ENCODE measurements at regions not wholly inside any gene's neighbourhood (a gene's known extent, or its start where the extent isn't known, plus 50 kb on each side); places are given as distances from the start of the nearest gene placed in this dataset.

GRCh38 chr22:49642741-49643140 is 184.9 kb downstream of the BRD1 start:
- Histone ChIP-seq H3K4me1 (ENCODE audit: insufficient read depth, low read length) (no peaks in the 10 kb centered on the region), H3K9ac (ENCODE audit: insufficient read depth, low read depth, low read length) (no peak overlapping the region), H3K9me3 (ENCODE audit: low read length) (no peaks in the 10 kb centered on the region), H3K36me3 (replicated peaks in 1 of 2; ENCODE audit: control insufficient read depth in 1 of 2, insufficient read depth in 2 of 2, low read length in 2 of 2) (no peaks in the 10 kb centered on the region), H3K4me2 (ENCODE audit: low read depth, low read length) (no peak overlapping the region), H3K79me2 (ENCODE audit: insufficient read depth, low read length) (no peaks in the 10 kb centered on the region), H4K20me1 (ENCODE audit: insufficient read depth, low read length) (peaks cover 7% of the 10 kb centered on the region; the same call in 1 of the 2 replicates), H3K27ac (ENCODE audit: extremely low read length, insufficient read depth, low read length) (no peak overlapping the region), H3K27me3 (ENCODE audit: control insufficient read depth in 1 of 2, insufficient read depth in 2 of 2, low read length in 2 of 2) (peaks cover 7 to 39% of the 10 kb centered on the region in 2 experiments; a peak in 4 of 5 replicates), H2AFZ (ENCODE audit: low read length) (no peak overlapping the region), H3K4me3 (replicated peaks in 1 of 3; ENCODE audit: insufficient read depth in 1 of 3, low read depth in 2 of 3, low read length in 3 of 3) (no peak overlapping the region)
- no CpG with 5 or more reads among the region's 8 CpGs for WGBS (ENCODE audit: low lambda C conversion rate)
- no peak for TF ChIP-seq PRDM4 (CRISPR knock-in tag; IDR thresholded peaks at IDR 0.05; ENCODE audit: borderline replicate concordance)
- no peak for TF ChIP-seq FOXP4 (CRISPR knock-in tag; IDR thresholded peaks at IDR 0.05)
- TF ChIP-seq ZNF883 (CRISPR knock-in tag; IDR thresholded peaks at IDR 0.05; ENCODE audit: not compliant biosample characterization): no peak
- TF ChIP-seq DMAP1 (CRISPR knock-in tag; IDR thresholded peaks at IDR 0.05): no peak
- no peak for TF ChIP-seq RXRA (CRISPR knock-in tag; IDR thresholded peaks at IDR 0.05)
- no peak for TF ChIP-seq JUND (CRISPR knock-in tag; IDR thresholded peaks at IDR 0.05)
- TF ChIP-seq ZEB1 (IDR thresholded peaks at IDR 0.05; ENCODE audit: insufficient replicate concordance, low read depth): no peak
- TF ChIP-seq MXD1 (CRISPR knock-in tag; IDR thresholded peaks at IDR 0.05): no peak
- TF ChIP-seq CBFB (CRISPR knock-in tag; IDR thresholded peaks at IDR 0.05): no peak
- no peak for TF ChIP-seq ZNF720 (CRISPR knock-in tag; IDR thresholded peaks at IDR 0.05)
- no peak for TF ChIP-seq AGO2 (optimal IDR thresholded peaks at IDR 0.05; ENCODE audit: low read depth, low read length)
- no peak for TF ChIP-seq ZNF556 (CRISPR knock-in tag; IDR thresholded peaks at IDR 0.05; ENCODE audit: borderline replicate concordance)
- no peak for TF ChIP-seq BRD4 (CRISPR knock-in tag; IDR thresholded peaks at IDR 0.05)
- no peak for TF ChIP-seq XRCC5 (optimal IDR thresholded peaks at IDR 0.05; ENCODE audit: low read length)
- TF ChIP-seq ZBTB37 (CRISPR knock-in tag; IDR thresholded peaks at IDR 0.05): no peak
- no peak for TF ChIP-seq THYN1 (CRISPR knock-in tag; IDR thresholded peaks at IDR 0.05; ENCODE audit: borderline replicate concordance, low read depth)
- TF ChIP-seq RBAK (CRISPR knock-in tag; IDR thresholded peaks at IDR 0.05): no peak
- no peak for TF ChIP-seq ZNF558 (CRISPR knock-in tag; IDR thresholded peaks at IDR 0.05; ENCODE audit: borderline replicate concordance)
- no peak for TF ChIP-seq PRMT3 (CRISPR knock-in tag; IDR thresholded peaks at IDR 0.05; ENCODE audit: borderline replicate concordance, low read depth)
- ChIA-PET POLR2A (no interaction called here), CTCF (ENCODE audit: low intra/inter-chr PET ratio, low total read pairs) (no interaction called here)
- ATAC-seq: no peak
- FAIRE-seq: no peak
- intact Hi-C loops (cut with micrococcal nuclease; ENCODE audit: unreplicated experiment): no loop called here
- no peak for DNase-seq (ENCODE audit: low spot score)
- BruUV-seq (replicated peaks): no TSS peak
- in situ Hi-C loops (cut with HindIII; ENCODE audit: extremely low pct_ligation_motif_present, low pct_unique_long_range_greater_than_20kb): no loop called here

Measured in HepG2 (cell line).